ELR (cell line): ENCODE measurements at regions not wholly inside any gene's neighbourhood (a gene's known extent, or its start where the extent isn't known, plus 50 kb on each side); places are given as distances from the start of the nearest gene placed in this dataset.
A peak's percentile ranks its signal among the peaks of the same experiment; 100 is the strongest.

Experiments
- DNase-seq: peaks from one replicate; pipeline ENCODE4 v3.0.0-alpha.2; 2015; ENCODE audit warnings: low read depth

DNA sequence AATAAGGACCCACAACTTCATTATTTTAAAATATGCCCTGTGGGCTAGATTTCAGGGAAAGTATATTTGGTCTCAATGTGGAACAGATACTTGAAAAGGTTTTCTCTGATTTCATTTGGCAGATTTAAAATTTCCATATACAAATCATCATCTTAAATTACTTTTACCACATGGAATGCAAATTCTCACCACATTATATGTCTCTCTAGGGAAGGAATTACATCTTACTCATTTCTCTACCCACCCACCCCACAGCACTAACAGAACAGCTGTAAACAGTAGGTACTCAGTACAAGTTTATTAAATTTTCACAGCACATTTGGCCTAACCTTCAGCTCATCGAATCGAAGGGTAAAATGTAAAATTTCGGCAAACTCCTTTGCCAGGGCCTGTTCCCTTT is 104.0 kb downstream of the CYRIA start:
- no peak for DNase-seq

DNA sequence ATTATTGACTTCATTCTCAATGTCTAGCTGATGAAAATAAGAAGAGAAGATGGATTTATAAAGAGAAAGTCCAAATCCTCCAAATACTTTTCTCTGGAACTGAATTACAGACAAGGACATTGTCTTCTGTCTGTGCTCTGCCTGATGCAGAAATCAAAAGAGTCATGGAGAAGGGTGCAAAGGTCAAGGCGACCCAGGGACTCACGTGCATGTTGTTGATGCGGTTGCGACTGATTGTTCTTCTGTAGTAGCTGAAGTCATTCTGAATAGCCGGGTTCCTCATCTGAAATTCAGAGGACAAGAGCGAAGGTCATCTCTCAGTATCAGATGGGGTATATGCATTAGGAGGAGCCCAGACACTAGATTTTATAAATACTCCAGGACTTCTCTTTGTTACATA is 104.4 kb downstream of the CYRIA start:
- DNase-seq, result no peak

- no peak for DNase-seq
Observed at GRCh38 chr2:16559278-16560067, 106.2 kb downstream of the CYRIA start.

DNA sequence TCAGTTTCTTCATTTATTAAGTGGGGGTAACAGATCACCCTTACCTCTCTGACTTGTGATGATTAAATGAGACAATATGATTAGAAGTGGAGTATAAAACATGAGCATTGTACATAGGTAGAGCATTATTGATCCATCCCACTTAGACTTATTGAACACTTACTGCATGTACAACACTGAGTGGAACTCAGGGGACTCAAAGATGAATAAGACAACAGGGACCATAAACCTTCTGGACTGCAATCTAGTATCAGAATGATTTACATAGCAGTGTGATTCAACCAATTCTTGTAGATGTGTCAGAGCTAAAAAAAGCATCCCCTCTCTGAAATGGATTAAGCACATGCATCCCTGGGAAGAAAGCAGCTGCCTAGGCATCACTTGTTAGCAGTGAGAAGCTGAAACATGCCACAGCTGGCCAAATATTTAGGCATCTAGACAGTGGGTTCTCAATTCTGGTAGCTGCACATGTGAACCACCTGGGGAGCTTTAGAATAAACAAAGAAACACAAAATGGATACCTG is 111.5 kb downstream of the CYRIA start:
- DNase-seq, result no peak

GRCh38 chr2:16553226-16553625 is 112.4 kb downstream of the CYRIA start:
- DNase-seq, result peak; percentile 19

- DNase-seq, result no peak
Observed at GRCh38 chr2:16552202-16552601, 113.4 kb downstream of the CYRIA start.

- no peak for DNase-seq
Observed at GRCh38 chr2:16548036-16548435, 117.6 kb downstream of the CYRIA start.

GRCh38 chr2:16546128-16546754 is 119.4 kb downstream of the CYRIA start:
- peak; percentile 18 for DNase-seq

GRCh38 chr2:16538707-16539106 is 126.9 kb downstream of the CYRIA start:
- DNase-seq, result no peak

DNA sequence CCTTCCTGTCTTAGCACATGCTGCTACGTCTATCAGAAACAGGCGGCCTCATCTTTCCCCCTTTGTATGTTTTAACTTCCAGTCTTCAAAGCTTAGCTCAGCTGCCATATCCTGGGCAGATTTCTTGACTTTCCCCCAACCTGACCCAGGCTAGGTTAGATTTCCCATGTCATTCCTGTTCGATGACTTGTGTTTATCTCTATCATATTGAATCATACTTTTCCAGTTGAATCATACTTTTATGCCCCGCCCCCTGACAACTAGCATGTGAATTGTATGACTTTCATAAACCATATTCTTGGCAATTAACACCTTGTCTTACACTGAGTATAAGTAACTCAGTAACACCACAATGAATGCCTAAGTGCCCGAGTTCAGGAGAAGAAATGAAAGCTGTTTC is 128.3 kb downstream of the CYRIA start:
- DNase-seq, result peak; percentile 12

DNA sequence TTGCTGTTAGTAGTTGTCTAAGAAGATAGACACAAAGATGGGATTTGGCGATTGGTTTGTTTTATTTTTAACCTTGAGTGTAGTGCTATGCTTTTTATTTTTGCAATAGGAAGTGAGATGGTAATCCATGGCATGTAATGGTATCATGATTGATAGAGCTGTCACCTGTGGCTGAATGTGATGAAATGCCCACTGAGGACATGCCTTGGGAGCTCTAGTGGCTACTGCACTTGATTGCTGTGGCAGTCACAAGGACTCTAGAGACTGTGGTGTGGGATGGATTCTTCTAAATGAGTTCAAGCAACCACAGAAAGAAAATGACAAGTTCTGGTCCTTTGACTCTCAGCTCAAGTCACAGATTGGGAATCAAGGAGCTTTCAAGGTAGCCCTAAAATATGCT is 139.4 kb downstream of the CYRIA start:
- DNase-seq, result no peak

- peak; percentile 0 for DNase-seq
Observed at GRCh38 chr2:16525265-16525887, 140.3 kb downstream of the CYRIA start.

- no peak for DNase-seq
Observed at GRCh38 chr2:16523711-16524110, 141.9 kb downstream of the CYRIA start.

DNA sequence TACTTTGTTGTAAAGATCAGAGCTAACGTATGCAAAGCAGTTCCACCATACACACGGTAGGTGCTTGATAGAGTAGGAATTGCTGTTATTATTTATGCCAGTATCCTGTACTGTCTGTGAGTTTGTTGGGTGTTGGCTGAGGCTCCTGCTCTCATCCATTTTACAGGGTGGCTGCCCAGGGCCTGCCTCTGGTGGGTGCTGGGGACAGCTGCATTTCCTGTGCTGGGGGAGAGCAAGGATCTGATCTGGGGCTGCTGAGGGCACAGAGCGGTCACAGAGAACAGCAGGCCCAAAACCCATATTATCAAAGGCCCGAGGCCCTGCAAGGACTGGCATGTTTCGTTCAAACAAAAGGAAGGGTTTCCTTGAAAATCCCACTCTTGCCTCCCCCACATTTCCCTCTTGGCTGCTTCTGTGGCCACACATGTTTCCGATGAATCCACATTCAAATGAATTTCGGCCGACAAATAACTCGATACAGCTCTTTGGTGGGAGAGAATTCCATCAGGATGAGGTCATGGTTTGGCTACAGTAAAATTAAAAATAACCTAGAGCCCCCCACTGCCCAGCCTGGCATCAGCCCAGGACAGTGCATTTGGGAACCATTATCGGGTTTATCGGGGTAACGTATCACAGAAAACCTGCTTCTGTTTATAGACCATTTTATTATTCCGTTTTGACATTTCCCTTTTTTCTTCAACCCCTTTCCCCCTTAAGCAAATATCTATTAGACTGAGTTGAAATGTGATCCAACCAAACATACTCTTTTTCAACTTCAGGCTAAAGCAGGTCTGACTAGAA is 143.4 kb downstream of the CYRIA start:
- DNase-seq, result no peak

DNA sequence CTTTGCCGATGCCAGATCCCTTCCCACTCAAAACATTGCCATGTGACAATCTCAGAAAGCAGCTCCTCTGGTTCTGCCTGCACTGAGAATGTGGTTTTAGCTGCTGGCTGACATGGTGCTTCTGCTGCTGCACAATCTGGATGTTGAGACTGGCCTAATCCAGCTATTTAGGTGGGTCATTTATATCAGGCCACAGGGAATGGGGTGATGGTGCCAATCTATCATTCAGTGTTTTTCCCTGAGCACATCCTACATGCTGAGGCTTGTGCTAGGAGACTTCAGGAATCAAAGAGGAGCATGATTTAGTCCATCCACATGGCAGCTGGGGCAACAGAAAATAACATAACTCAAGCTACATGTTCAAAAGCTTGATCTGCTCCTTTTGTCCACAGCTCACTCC is 144.7 kb downstream of the CYRIA start:
- DNase-seq, result no peak

- no peak for DNase-seq
Observed at GRCh38 chr2:16515696-16516095, 149.9 kb downstream of the CYRIA start.

- DNase-seq, result no peak
Observed at GRCh38 chr2:16513626-16514025, 152.0 kb downstream of the CYRIA start.

- no peak for DNase-seq
Observed at GRCh38 chr2:16511041-16511440, 154.6 kb downstream of the CYRIA start.

DNA sequence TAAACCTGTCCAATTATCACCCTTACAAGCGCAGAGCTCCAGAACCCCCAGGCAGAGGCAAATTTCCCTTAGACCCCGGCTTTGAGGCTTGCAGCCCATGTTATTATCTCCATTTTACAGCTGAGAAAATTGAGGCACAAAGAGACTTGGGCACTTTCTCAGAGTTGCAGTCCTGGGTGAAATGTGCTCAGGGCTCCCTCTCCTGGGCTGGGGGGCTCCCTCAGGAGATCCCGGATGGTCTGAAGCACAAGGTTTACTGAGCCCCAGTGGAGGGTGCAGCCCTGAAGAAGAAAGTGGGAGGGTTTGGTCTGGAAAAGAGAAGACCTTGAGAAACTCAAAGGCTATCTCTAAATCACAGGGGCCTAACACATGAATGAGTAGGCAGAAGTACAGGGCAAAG is 156.6 kb downstream of the CYRIA start:
- DNase-seq, result no peak

- no peak for DNase-seq
Observed at GRCh38 chr2:16508490-16508851, 157.2 kb downstream of the CYRIA start.

DNA sequence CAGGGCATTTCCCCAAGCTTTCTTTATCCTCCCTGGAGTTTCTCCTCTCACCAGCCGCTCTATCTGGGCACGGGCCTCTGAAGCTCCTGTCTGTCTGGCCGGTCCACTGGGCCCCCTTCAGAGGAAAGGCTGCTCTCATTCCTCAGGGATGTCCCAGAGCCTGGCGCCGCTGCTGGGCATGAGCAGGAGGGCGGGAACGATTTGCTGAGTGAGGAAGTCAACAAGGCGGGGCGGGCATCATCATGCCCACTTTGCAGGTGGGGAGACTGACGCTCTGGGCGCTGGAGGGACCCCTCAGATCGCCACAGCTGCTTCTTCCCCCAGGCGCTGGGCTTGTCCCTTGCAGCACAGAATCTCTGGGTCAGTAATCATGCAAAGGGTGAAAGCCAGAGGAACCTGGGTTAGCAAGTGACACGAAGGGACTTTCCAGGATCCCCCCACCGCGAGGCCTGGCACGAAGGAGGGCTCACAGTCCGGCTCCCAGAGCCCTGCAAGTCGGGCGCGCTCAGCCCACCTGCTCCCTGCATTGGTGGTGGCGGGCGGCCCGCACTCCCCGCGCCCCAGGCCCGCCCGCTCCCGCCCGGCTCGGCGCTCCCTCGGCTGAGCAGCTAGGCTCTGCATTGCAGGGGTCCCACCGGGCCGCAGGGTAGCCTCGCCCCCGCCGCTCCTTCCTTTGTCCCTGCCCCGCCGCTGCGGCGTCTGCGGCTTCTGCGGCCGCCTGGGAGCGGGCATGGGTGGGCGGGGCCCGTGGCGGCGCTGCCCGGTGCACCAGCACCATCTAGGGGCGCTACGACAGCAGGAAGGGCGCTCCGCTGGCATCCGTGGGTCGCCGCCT is 157.8 kb downstream of the CYRIA start:
- no peak for DNase-seq
